ENCODE measurements at regions not wholly inside any gene's neighbourhood (a gene's known extent, or its start where the extent isn't known, plus 50 kb on each side); places are given as distances from the start of the nearest gene placed in this dataset.

DNA sequence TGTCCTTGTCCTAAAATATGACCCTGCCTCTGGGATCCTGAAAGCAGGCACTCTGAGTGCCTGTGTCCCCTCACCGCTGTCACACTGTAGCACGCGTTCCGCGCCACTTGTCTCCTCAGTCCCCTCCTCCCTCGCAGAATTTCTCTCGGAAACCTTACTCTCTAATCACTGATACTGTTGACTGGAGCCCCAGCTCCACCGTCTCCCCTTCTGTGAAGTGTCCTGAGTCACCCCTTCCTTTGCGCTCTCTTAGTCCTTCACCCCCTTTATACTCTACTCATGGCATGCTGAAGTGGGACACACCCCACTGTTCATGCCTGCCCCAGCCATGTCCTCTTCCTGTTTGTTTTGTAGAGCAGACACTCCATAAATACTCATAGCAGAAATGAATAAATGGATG is 104.7 kb downstream of the ZNF664 start:
- FAIRE-seq: no peak
- no peak overlapping the region for H3K27ac ChIP-seq (ENCODE audit: control insufficient read depth, insufficient read depth, low read length)
- dilution Hi-C loops (cut with MboI; ENCODE audit: extremely low pct_ligation_motif_present, low sequenced_read_pairs): no loop called here

DNA sequence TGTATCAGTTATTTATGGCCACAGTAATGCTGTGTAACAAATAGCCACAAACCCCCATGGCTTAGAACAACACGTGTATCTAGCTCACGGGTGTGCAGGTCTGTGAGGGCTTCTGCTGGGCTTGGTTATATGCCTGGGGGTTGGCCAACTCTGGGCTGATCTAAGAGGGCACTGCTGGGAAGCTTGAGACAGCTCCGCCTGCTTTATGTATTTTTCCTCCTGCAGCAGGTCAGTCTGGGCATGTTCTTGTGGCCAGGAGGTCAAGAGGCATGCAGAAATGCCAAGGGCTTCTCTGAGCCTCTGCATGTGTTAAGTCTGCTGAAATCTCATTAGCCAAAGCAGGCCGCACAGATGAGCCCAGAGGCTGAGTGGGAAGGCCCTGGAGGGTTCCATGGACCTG is 105.8 kb downstream of the ZNF664 start:
- no peaks in the 10 kb centered on the region for H3K9me3 ChIP-seq (ENCODE audit: control insufficient read depth, low read depth, low read length)
- no peak overlapping the region for H3K27ac ChIP-seq (ENCODE audit: control insufficient read depth, insufficient read depth, low read length)
- no peak overlapping the region for H2AFZ ChIP-seq (ENCODE audit: control insufficient read depth, low read length)
- DNase-seq (ENCODE audit: low read depth, low spot score) (no peak), FAIRE-seq (no peak)
- H3K4me2 ChIP-seq (ENCODE audit: control insufficient read depth, extremely low read depth, insufficient read depth, low read depth, low read length): no peak overlapping the region
- no peaks in the 10 kb centered on the region for H3K79me2 ChIP-seq (ENCODE audit: control insufficient read depth, insufficient read depth, low read length)
- dilution Hi-C loops (cut with MboI; ENCODE audit: extremely low pct_ligation_motif_present, low sequenced_read_pairs): no loop called here
- no peaks in the 10 kb centered on the region for H3K9me1 ChIP-seq (ENCODE audit: control insufficient read depth, extremely low read depth, insufficient read depth, low read length)
- TF ChIP-seq EZH2 (IDR thresholded peaks at IDR 0.05; ENCODE audit: low read length): no peak
- TF ChIP-seq, protein P1, sequence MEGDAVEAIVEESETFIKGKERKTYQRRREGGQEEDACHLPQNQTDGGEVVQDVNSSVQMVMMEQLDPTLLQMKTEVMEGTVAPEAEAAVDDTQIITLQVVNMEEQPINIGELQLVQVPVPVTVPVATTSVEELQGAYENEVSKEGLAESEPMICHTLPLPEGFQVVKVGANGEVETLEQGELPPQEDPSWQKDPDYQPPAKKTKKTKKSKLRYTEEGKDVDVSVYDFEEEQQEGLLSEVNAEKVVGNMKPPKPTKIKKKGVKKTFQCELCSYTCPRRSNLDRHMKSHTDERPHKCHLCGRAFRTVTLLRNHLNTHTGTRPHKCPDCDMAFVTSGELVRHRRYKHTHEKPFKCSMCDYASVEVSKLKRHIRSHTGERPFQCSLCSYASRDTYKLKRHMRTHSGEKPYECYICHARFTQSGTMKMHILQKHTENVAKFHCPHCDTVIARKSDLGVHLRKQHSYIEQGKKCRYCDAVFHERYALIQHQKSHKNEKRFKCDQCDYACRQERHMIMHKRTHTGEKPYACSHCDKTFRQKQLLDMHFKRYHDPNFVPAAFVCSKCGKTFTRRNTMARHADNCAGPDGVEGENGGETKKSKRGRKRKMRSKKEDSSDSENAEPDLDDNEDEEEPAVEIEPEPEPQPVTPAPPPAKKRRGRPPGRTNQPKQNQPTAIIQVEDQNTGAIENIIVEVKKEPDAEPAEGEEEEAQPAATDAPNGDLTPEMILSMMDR (optimal IDR thresholded peaks at IDR 0.05 in 1 of 3, IDR thresholded peaks at IDR 0.05 in 1 of 3, conservative IDR thresholded peaks at IDR 0.05 in 1 of 3; ENCODE audit: extremely low read depth in 1 of 3, insufficient read depth in 2 of 3, low read length in 3 of 3): no peak
- no peaks in the 10 kb centered on the region for H3K4me1 ChIP-seq (ENCODE audit: control insufficient read depth, extremely low read depth, insufficient read depth, low read length)
- no peak overlapping the region for H3K4me3 ChIP-seq (ENCODE audit: control insufficient read depth in 2 of 3, extremely low read depth in 1 of 3, insufficient read depth in 2 of 3, low read depth in 1 of 3, low read length in 3 of 3)
- H3K36me3 ChIP-seq (ENCODE audit: control insufficient read depth in 2 of 2, extremely low read depth in 1 of 2, insufficient read depth in 2 of 2, low read length in 2 of 2): no peaks in the 10 kb centered on the region
- no peaks in the 10 kb centered on the region for H4K20me1 ChIP-seq (ENCODE audit: control insufficient read depth, extremely low read depth, insufficient read depth, low read length)
- no peaks in the 10 kb centered on the region for H3K27me3 ChIP-seq (ENCODE audit: control insufficient read depth, extremely low read depth, insufficient read depth, low read length)
- no peak overlapping the region for H3K9ac ChIP-seq (ENCODE audit: control insufficient read depth, extremely low read depth, insufficient read depth, low read length)

More for the DNA sequence above, 104.7 kb downstream of the ZNF664 start:
- H4K20me1 ChIP-seq (ENCODE audit: control insufficient read depth, extremely low read depth, insufficient read depth, low read length): no peaks in the 10 kb centered on the region
- H3K27me3 ChIP-seq (ENCODE audit: control insufficient read depth, extremely low read depth, insufficient read depth, low read length): no peaks in the 10 kb centered on the region
- no peak overlapping the region for H3K4me2 ChIP-seq (ENCODE audit: control insufficient read depth, extremely low read depth, insufficient read depth, low read depth, low read length)
- H3K9ac ChIP-seq (ENCODE audit: control insufficient read depth, extremely low read depth, insufficient read depth, low read length): no peak overlapping the region
- no peaks in the 10 kb centered on the region for H3K9me3 ChIP-seq (ENCODE audit: control insufficient read depth, low read depth, low read length)
- no peaks in the 10 kb centered on the region for H3K9me1 ChIP-seq (ENCODE audit: control insufficient read depth, extremely low read depth, insufficient read depth, low read length)
- TF ChIP-seq, protein P1 (optimal IDR thresholded peaks at IDR 0.05 in 1 of 3, IDR thresholded peaks at IDR 0.05 in 1 of 3, conservative IDR thresholded peaks at IDR 0.05 in 1 of 3; ENCODE audit: extremely low read depth in 1 of 3, insufficient read depth in 2 of 3, low read length in 3 of 3): no peak
- TF ChIP-seq EZH2 (IDR thresholded peaks at IDR 0.05; ENCODE audit: low read length): no peak
- no peak for DNase-seq (ENCODE audit: low read depth, low spot score)
- no peak overlapping the region for H2AFZ ChIP-seq (ENCODE audit: control insufficient read depth, low read length)
- no peaks in the 10 kb centered on the region for H3K4me1 ChIP-seq (ENCODE audit: control insufficient read depth, extremely low read depth, insufficient read depth, low read length)
- no peaks in the 10 kb centered on the region for H3K79me2 ChIP-seq (ENCODE audit: control insufficient read depth, insufficient read depth, low read length)
- no peaks in the 10 kb centered on the region for H3K36me3 ChIP-seq (ENCODE audit: control insufficient read depth in 2 of 2, extremely low read depth in 1 of 2, insufficient read depth in 2 of 2, low read length in 2 of 2)
- H3K4me3 ChIP-seq (ENCODE audit: control insufficient read depth in 2 of 3, extremely low read depth in 1 of 3, insufficient read depth in 2 of 3, low read depth in 1 of 3, low read length in 3 of 3): no peak overlapping the region

All from keratinocyte (primary cell).